ENCODE measurements at regions not wholly inside any gene's neighbourhood (a gene's known extent, or its start where the extent isn't known, plus 50 kb on each side); places are given as distances from the start of the nearest gene placed in this dataset.

DNA sequence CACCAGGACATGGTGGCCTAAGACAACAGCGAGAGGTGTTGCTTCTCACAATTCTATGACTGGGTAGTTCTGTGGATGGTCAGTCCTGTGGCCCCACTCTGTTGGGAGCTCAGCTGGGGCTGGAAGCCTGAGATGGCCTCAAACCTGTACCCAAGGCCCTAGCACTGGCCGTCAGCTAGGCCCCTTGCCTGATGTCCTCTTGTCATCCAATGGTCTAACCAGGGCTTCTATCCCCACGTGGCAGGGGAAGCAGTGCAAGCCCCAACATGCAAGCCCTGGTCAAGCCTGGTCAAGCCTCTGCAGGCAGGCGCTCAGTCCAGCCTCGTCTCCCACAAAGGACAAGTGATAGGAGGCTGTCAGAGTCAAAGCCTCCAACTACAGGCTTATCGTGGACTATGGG, 196.5 kb upstream of the CST7 start:
- Mint-ChIP-seq H3K27ac (no peak overlapping the region), H3K9me3 (peaks cover 0 to 5% (median 0%) of the 10 kb centered on the region in 7 donors), H3K4me1 (no peaks in the 10 kb centered on the region), H3K36me3 (no peaks in the 10 kb centered on the region), H3K27me3 (ENCODE audit: low read depth in 3 of 3) (no peaks in the 10 kb centered on the region), H3K4me3 (no peak overlapping the region)
- Histone ChIP-seq H3K9me3 (replicated peaks in 1 of 2; ENCODE audit: control insufficient read depth in 1 of 2, insufficient read depth in 1 of 2, low read length in 2 of 2) (no peaks in the 10 kb centered on the region), H3K27me3 (ENCODE audit: control insufficient read depth in 2 of 2, insufficient read depth in 2 of 2, low read length in 2 of 2) (no peaks in the 10 kb centered on the region), H3K79me2 (ENCODE audit: insufficient read depth, low read length) (no peaks in the 10 kb centered on the region), H4K20me1 (ENCODE audit: insufficient read depth, low read length) (no peaks in the 10 kb centered on the region), H3K4me2 (replicated peaks; ENCODE audit: extremely low read depth, low read length, poor library complexity, severe bottlenecking) (no peak overlapping the region), H3K36me3 (replicated peaks in 1 of 2; ENCODE audit: control insufficient read depth in 1 of 2, insufficient read depth in 2 of 2, low read length in 2 of 2) (no peaks in the 10 kb centered on the region), H3K4me3 (replicated peaks in 1 of 3; ENCODE audit: low read depth in 2 of 3, low read length in 3 of 3) (no peak overlapping the region), H2AFZ (ENCODE audit: insufficient read depth, low read depth, low read length, poor library complexity, severe bottlenecking) (no peak overlapping the region), H3K27ac (ENCODE audit: low read depth in 1 of 2, low read length in 2 of 2) (no peak overlapping the region), H3K4me1 (ENCODE audit: control insufficient read depth in 1 of 2, insufficient read depth in 2 of 2, low read length in 2 of 2) (no peaks in the 10 kb centered on the region), H3K9ac (ENCODE audit: insufficient read depth, low read length, poor library complexity, severe bottlenecking) (no peak overlapping the region)
- intact Hi-C loops (cut with micrococcal nuclease): no loop called here
- TF ChIP-seq, protein P1, sequence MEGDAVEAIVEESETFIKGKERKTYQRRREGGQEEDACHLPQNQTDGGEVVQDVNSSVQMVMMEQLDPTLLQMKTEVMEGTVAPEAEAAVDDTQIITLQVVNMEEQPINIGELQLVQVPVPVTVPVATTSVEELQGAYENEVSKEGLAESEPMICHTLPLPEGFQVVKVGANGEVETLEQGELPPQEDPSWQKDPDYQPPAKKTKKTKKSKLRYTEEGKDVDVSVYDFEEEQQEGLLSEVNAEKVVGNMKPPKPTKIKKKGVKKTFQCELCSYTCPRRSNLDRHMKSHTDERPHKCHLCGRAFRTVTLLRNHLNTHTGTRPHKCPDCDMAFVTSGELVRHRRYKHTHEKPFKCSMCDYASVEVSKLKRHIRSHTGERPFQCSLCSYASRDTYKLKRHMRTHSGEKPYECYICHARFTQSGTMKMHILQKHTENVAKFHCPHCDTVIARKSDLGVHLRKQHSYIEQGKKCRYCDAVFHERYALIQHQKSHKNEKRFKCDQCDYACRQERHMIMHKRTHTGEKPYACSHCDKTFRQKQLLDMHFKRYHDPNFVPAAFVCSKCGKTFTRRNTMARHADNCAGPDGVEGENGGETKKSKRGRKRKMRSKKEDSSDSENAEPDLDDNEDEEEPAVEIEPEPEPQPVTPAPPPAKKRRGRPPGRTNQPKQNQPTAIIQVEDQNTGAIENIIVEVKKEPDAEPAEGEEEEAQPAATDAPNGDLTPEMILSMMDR (IDR thresholded peaks at IDR 0.05): no peak
- WGBS (ENCODE audit: insufficient coverage): 88% methylated on average over 3 of the region's 6 CpGs
- no peak for DNase-seq

DNA sequence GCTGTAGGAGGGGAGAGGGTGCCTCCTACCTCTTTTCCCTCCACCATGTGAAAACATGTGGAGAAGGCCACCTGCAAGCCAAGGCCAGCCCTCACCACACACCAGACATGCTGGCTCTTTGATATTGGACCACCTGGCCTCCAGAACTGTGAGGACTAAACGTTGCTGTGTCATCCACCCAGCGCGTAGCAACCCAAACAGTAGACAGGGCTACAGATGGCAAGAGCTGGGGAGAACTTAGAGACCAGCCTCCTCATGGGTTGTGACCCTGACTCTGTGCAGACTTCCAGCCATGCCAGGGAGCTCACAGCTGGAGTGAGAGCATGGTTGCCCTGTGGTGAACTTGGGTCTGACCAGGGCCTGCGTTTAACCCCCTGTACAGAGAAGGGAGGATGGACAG, 195.9 kb upstream of the CST7 start:
- Histone ChIP-seq H3K4me1 (ENCODE audit: control insufficient read depth in 1 of 2, insufficient read depth in 2 of 2, low read length in 2 of 2) (no peaks in the 10 kb centered on the region), H3K27ac (ENCODE audit: low read depth in 1 of 2, low read length in 2 of 2) (no peak overlapping the region), H3K9me3 (replicated peaks in 1 of 2; ENCODE audit: control insufficient read depth in 1 of 2, insufficient read depth in 1 of 2, low read length in 2 of 2) (no peaks in the 10 kb centered on the region), H3K9ac (ENCODE audit: insufficient read depth, low read length, poor library complexity, severe bottlenecking) (no peak overlapping the region), H3K4me3 (replicated peaks in 1 of 3; ENCODE audit: low read depth in 2 of 3, low read length in 3 of 3) (no peak overlapping the region), H3K27me3 (ENCODE audit: control insufficient read depth in 2 of 2, insufficient read depth in 2 of 2, low read length in 2 of 2) (no peaks in the 10 kb centered on the region), H4K20me1 (ENCODE audit: insufficient read depth, low read length) (no peaks in the 10 kb centered on the region), H2AFZ (ENCODE audit: insufficient read depth, low read depth, low read length, poor library complexity, severe bottlenecking) (no peak overlapping the region), H3K36me3 (replicated peaks in 1 of 2; ENCODE audit: control insufficient read depth in 1 of 2, insufficient read depth in 2 of 2, low read length in 2 of 2) (no peaks in the 10 kb centered on the region), H3K4me2 (replicated peaks; ENCODE audit: extremely low read depth, low read length, poor library complexity, severe bottlenecking) (no peak overlapping the region), H3K79me2 (ENCODE audit: insufficient read depth, low read length) (no peaks in the 10 kb centered on the region)
- H3K36me3 Mint-ChIP-seq: no peaks in the 10 kb centered on the region
- H3K27me3 Mint-ChIP-seq (ENCODE audit: low read depth in 3 of 3): no peaks in the 10 kb centered on the region
- H3K27ac Mint-ChIP-seq: no peak overlapping the region
- 79% methylated on average over 3 of the region's 4 CpGs for WGBS (ENCODE audit: insufficient coverage)
- H3K4me3 Mint-ChIP-seq: no peak overlapping the region
- intact Hi-C loops (cut with micrococcal nuclease): no loop called here
- TF ChIP-seq, protein P1 (IDR thresholded peaks at IDR 0.05): no peak
- no peaks in the 10 kb centered on the region for H3K4me1 Mint-ChIP-seq
- H3K9me3 Mint-ChIP-seq: peaks cover 0 to 5% (median 0%) of the 10 kb centered on the region in 7 donors
- no peak for DNase-seq

Data from CD14-positive monocyte (primary cell).